ENCODE measurements at regions not wholly inside any gene's neighbourhood (a gene's known extent, or its start where the extent isn't known, plus 50 kb on each side); places are given as distances from the start of the nearest gene placed in this dataset.
"Not testable (repeated sequence)": the region's sequence is repeated elsewhere in the genome, so short reads cannot be mapped to it uniquely, and the experiment has no call there.

DNA sequence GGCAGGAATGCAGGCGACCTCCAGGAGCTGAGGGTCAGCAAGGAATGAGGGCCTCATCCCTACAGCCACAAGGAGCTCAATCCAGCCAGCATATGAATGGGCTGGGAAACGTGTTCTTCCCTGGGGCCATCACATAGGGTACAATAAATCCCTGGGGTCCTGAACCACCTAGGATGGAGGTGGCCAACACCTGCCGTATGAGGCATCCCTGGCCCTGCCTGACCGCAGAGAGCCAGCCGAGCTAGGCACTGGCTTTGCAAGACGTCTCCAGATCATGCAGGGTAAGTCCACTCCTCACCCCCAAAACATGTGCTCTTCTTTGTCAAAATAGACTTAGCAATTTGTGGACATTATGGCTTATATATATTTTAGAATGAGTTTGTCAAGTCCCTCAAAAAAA, 303.7 kb upstream of the DIO3 start:
- Histone ChIP-seq H2AFZ (ENCODE audit: low read depth, low read length, severe bottlenecking) (no peak overlapping the region), H3K79me2 (ENCODE audit: insufficient read depth, low read length) (no peaks in the 10 kb centered on the region), H3K27me3 (ENCODE audit: low read length) (no peaks in the 10 kb centered on the region), H3K4me2 (ENCODE audit: low read depth, low read length, poor library complexity, severe bottlenecking) (no peak overlapping the region), H3F3A (ENCODE audit: insufficient read depth) (no peaks in the 10 kb centered on the region), H3K9ac (ENCODE audit: low read length) (no peak overlapping the region), H3K9me2 (replicated peaks; ENCODE audit: insufficient read depth, low read length) (no peaks in the 10 kb centered on the region), H3K9me3 (ENCODE audit: insufficient read depth, low read length) (no peaks in the 10 kb centered on the region), H4K20me1 (ENCODE audit: low read depth, low read length) (no peaks in the 10 kb centered on the region), H3K27ac (ENCODE audit: low read depth, low read length) (no peak overlapping the region), H3K4me3 (ENCODE audit: insufficient read depth, low read length, poor library complexity, severe bottlenecking) (no peak overlapping the region), H3K36me3 (ENCODE audit: low read length) (no peaks in the 10 kb centered on the region)
- TF ChIP-seq CTCF (IDR thresholded peaks at IDR 0.05; ENCODE audit: insufficient read depth, low read length, poor library complexity, severe bottlenecking) (no peak), EZH2phosphoT487 (conservative IDR thresholded peaks at IDR 0.05; ENCODE audit: low read length) (no peak)

- TF ChIP-seq EZH2phosphoT487 (conservative IDR thresholded peaks at IDR 0.05; ENCODE audit: low read length) (no peak), CTCF (IDR thresholded peaks at IDR 0.05; ENCODE audit: insufficient read depth, low read length, poor library complexity, severe bottlenecking) (no peak)
- Histone ChIP-seq H2AFZ (ENCODE audit: low read depth, low read length, severe bottlenecking) (no peak overlapping the region), H3K9ac (ENCODE audit: low read length) (no peak overlapping the region), H3K27me3 (ENCODE audit: low read length) (no peaks in the 10 kb centered on the region), H3K36me3 (ENCODE audit: low read length) (no peaks in the 10 kb centered on the region), H3K4me2 (ENCODE audit: low read depth, low read length, poor library complexity, severe bottlenecking) (no peak overlapping the region), H3K9me3 (ENCODE audit: insufficient read depth, low read length) (no peaks in the 10 kb centered on the region), H3K27ac (ENCODE audit: low read depth, low read length) (no peak overlapping the region), H3K79me2 (ENCODE audit: insufficient read depth, low read length) (no peaks in the 10 kb centered on the region), H3K9me2 (replicated peaks; ENCODE audit: insufficient read depth, low read length) (no peaks in the 10 kb centered on the region), H3K4me3 (ENCODE audit: insufficient read depth, low read length, poor library complexity, severe bottlenecking) (no peak overlapping the region), H3F3A (ENCODE audit: insufficient read depth) (no peaks in the 10 kb centered on the region), H4K20me1 (ENCODE audit: low read depth, low read length) (no peaks in the 10 kb centered on the region)
Measured at GRCh38 chr14:101259748-101260147, 301.5 kb upstream of the DIO3 start.

GRCh38 chr14:101266441-101266840, 294.9 kb upstream of the DIO3 start:
- not testable (repeated sequence) for H2AFZ ChIP-seq (ENCODE audit: low read depth, low read length, severe bottlenecking); H4K20me1 ChIP-seq (ENCODE audit: low read depth, low read length); H3K27ac ChIP-seq (ENCODE audit: low read depth, low read length); H3F3A ChIP-seq (ENCODE audit: insufficient read depth); H3K9ac ChIP-seq (ENCODE audit: low read length); H3K9me2 ChIP-seq (replicated peaks; ENCODE audit: insufficient read depth, low read length); H3K36me3 ChIP-seq (ENCODE audit: low read length); H3K79me2 ChIP-seq (ENCODE audit: insufficient read depth, low read length); H3K9me3 ChIP-seq (ENCODE audit: insufficient read depth, low read length); H3K4me2 ChIP-seq (ENCODE audit: low read depth, low read length, poor library complexity, severe bottlenecking); H3K4me3 ChIP-seq (ENCODE audit: insufficient read depth, low read length, poor library complexity, severe bottlenecking); H3K27me3 ChIP-seq (ENCODE audit: low read length)

- Histone ChIP-seq H3K27me3 (ENCODE audit: low read length) (no peaks in the 10 kb centered on the region), H2AFZ (ENCODE audit: low read depth, low read length, severe bottlenecking) (no peak overlapping the region), H3K4me2 (ENCODE audit: low read depth, low read length, poor library complexity, severe bottlenecking) (no peak overlapping the region), H3K4me3 (ENCODE audit: insufficient read depth, low read length, poor library complexity, severe bottlenecking) (no peak overlapping the region), H3K9ac (ENCODE audit: low read length) (no peak overlapping the region), H3K79me2 (ENCODE audit: insufficient read depth, low read length) (no peaks in the 10 kb centered on the region), H3K36me3 (ENCODE audit: low read length) (no peaks in the 10 kb centered on the region), H3F3A (ENCODE audit: insufficient read depth) (no peaks in the 10 kb centered on the region), H4K20me1 (ENCODE audit: low read depth, low read length) (no peaks in the 10 kb centered on the region), H3K27ac (ENCODE audit: low read depth, low read length) (no peak overlapping the region), H3K9me3 (ENCODE audit: insufficient read depth, low read length) (no peaks in the 10 kb centered on the region), H3K9me2 (replicated peaks; ENCODE audit: insufficient read depth, low read length) (no peaks in the 10 kb centered on the region)
- TF ChIP-seq CTCF (IDR thresholded peaks at IDR 0.05; ENCODE audit: insufficient read depth, low read length, poor library complexity, severe bottlenecking) = no peak
- TF ChIP-seq EZH2phosphoT487 (conservative IDR thresholded peaks at IDR 0.05; ENCODE audit: low read length) = no peak
Measured at GRCh38 chr14:101273091-101273490, 288.2 kb upstream of the DIO3 start.
